Colonic mucosa (tissue), 4 donors: ENCODE measurements at regions not wholly inside any gene's neighbourhood (a gene's known extent, or its start where the extent isn't known, plus 50 kb on each side); places are given as distances from the start of the nearest gene placed in this dataset.
"Not testable (repeated sequence)": the region's sequence is repeated elsewhere in the genome, so short reads cannot be mapped to it uniquely, and the experiment has no call there.

ENCODE experiments used
- DNase-seq: peaks from one replicate; pipeline ENCODE4 v3.0.0-alpha.2; 2020
- H3K27ac ChIP-seq: fragments of 200-600 bp; one replicate; pipeline ENCODE4 v1.8.0; 2021
- H3K27me3 ChIP-seq: fragments of 200-600 bp; one replicate; pipeline ENCODE4 v1.8.0; 2021
- H3K36me3 ChIP-seq: fragments of 200-600 bp; one replicate; pipeline ENCODE4 v1.8.0; 2021
- H3K4me1 ChIP-seq: fragments of 200-600 bp; one replicate; pipeline ENCODE4 v1.8.0; 2021; ENCODE audit warnings: mild to moderate bottlenecking
- H3K4me3 ChIP-seq: fragments of 200-600 bp; one replicate; pipeline ENCODE4 v1.8.0; 2021
- H3K9ac ChIP-seq, 2 donors: one replicate each; pipeline ENCODE4 v1.7.0; 2013; ENCODE audit warnings: control low read depth in 2 of 2, low read depth in 2 of 2, low read length in 2 of 2
- H3K9me3 ChIP-seq: fragments of 200-600 bp; one replicate; pipeline ENCODE4 v1.8.0; 2021
- CTCF ChIP-seq: fragments of 200-600 bp; IDR thresholded peaks from one replicate; pipeline ENCODE4 v1.8.0; 2022; ENCODE audit warnings: antibody characterized with exemption, mild to moderate bottlenecking
- intact Hi-C: fragments of 100-400 bp; cut with DNase I; formaldehyde crosslinking; loops from one replicate; pipeline ENCODE4 v1.14.1; 2022
- donor health status: healthy.
- donor health status: DM: no; HTN: no; CAD: no.
- donor health status: DM: no; HTN: no; CAD: no.

- H3K9ac ChIP-seq, H3K27me3 ChIP-seq, H3K27ac ChIP-seq, intact Hi-C loops, DNase-seq, H3K9me3 ChIP-seq, H3K36me3 ChIP-seq, H3K4me3 ChIP-seq, H3K4me1 ChIP-seq: not testable (repeated sequence)
These were observed 62.8 kb downstream of the RPS24 start for GRCh38 chr10:78096486-78096885.

DNA sequence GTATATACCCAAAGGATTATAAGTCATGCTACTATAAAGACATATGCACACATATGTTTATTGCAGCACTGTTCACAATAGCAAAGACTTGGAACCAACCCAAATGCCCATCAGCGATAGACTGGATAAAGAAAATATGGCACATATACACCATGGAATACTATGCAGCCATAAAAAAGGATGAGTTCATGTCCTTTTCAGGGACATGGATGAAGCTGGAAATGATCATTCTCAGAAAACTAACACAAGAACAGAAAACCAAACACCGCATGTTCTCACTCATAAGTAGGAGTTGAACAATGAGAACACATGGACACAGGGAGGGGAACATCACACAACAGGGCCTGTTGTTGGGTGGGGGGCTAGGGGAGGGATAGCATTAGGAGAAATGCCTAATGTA is 68.9 kb downstream of the RPS24 start:
- H3K36me3 ChIP-seq, H3K4me1 ChIP-seq, intact Hi-C loops, H3K9me3 ChIP-seq, H3K27ac ChIP-seq, H3K9ac ChIP-seq, H3K4me3 ChIP-seq, DNase-seq, H3K27me3 ChIP-seq: not testable (repeated sequence)

- TF ChIP-seq CTCF: no peak
- H3K4me3 ChIP-seq: no peak overlapping the region
- H3K36me3 ChIP-seq: no peaks in the 10 kb centered on the region
- no peak overlapping the region for H3K9ac ChIP-seq
- H3K27me3 ChIP-seq: no peaks in the 10 kb centered on the region
- DNase-seq: no peak
- H3K9me3 ChIP-seq: no peaks in the 10 kb centered on the region
- intact Hi-C loops: no loop called here
- no peaks in the 10 kb centered on the region for H3K4me1 ChIP-seq
- no peak overlapping the region for H3K27ac ChIP-seq
These were observed 75.5 kb downstream of the RPS24 start for GRCh38 chr10:78109210-78109609.

DNA sequence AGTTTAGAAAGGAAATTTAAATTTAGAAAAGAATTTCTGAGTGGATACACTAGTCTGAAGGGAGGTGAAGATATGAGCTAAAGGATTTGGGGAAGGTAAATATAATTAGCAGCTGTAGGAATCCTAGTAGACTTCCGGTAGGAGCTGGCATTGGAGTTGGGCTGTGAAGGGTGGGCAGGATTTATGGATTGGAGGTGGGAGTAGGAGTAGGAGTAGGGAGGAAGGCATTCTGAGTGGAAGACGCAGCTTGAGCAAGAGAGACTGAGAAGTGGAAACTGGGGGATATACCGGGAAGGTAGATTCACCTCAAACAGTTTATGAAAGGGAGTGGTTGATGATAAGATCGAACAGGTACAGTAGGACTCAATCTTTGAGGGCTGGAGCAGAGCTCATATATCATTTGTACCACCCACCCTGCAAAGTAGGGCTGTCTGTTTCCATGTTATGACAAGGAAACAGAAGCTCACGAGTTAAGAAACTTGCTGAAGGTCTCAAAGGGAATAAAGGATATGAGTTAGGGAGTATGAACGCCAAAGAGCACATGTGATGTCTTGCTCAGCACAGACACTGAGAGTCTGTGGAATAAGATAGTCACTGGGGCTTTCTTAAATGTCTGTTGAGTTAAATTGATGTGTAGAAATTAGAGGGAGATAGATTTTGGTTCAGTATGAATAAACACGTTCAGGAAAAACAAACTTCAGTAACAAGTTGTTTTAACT is 81.6 kb downstream of the RPS24 start:
- no peak overlapping the region for H3K9ac ChIP-seq
- no peaks in the 10 kb centered on the region for H3K9me3 ChIP-seq
- no peak for TF ChIP-seq CTCF

DNA sequence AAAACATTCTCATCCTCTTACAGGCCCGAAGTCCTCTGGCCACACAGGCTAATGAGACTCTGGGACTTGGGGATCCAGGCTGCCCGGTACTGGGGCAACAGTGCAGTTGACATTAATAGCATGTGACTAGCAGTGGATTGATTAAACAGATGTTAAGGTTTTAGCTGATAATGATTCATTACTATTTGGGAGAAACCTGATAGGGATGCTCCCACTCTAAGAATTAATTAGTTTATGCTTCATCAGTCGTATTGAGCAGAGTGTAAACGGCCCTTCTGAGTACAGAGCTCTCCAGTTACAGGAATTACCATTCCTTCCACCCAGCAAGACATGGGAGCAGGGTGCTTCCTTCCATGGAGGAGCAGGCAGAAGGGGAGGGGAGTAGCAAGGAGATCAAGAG is 82.7 kb downstream of the RPS24 start:
- no peak overlapping the region for H3K4me3 ChIP-seq

More for the DNA sequence above, 81.6 kb downstream of the RPS24 start:
- DNase-seq: no peak
- Histone ChIP-seq H3K4me3 (no peak overlapping the region), H3K27ac (no peak overlapping the region), H3K27me3 (no peaks in the 10 kb centered on the region), H3K36me3 (no peaks in the 10 kb centered on the region), H3K4me1 (no peaks in the 10 kb centered on the region)
- intact Hi-C loops: no loop called here

GRCh38 chr10:78118591-78118990 is 84.9 kb downstream of the RPS24 start:
- H3K4me1 ChIP-seq: no peaks in the 10 kb centered on the region
- H3K27ac ChIP-seq: no peak overlapping the region
- no peak for DNase-seq
- H3K36me3 ChIP-seq: no peaks in the 10 kb centered on the region
- no peak for TF ChIP-seq CTCF
- no peaks in the 10 kb centered on the region for H3K27me3 ChIP-seq
- H3K9ac ChIP-seq: no peak overlapping the region
- no peaks in the 10 kb centered on the region for H3K9me3 ChIP-seq
- H3K4me3 ChIP-seq: no peak overlapping the region
- intact Hi-C loops: no loop called here

More for the DNA sequence above, 82.7 kb downstream of the RPS24 start:
- DNase-seq: no peak
- Histone ChIP-seq H3K9me3 (no peaks in the 10 kb centered on the region), H3K27ac (no peak overlapping the region), H3K27me3 (no peaks in the 10 kb centered on the region), H3K36me3 (no peaks in the 10 kb centered on the region), H3K4me1 (no peaks in the 10 kb centered on the region), H3K9ac (no peak overlapping the region)
- intact Hi-C loops: no loop called here
- no peak for TF ChIP-seq CTCF
